ENCODE measurements at regions not wholly inside any gene's neighbourhood (a gene's known extent, or its start where the extent isn't known, plus 50 kb on each side); places are given as distances from the start of the nearest gene placed in this dataset.

DNA sequence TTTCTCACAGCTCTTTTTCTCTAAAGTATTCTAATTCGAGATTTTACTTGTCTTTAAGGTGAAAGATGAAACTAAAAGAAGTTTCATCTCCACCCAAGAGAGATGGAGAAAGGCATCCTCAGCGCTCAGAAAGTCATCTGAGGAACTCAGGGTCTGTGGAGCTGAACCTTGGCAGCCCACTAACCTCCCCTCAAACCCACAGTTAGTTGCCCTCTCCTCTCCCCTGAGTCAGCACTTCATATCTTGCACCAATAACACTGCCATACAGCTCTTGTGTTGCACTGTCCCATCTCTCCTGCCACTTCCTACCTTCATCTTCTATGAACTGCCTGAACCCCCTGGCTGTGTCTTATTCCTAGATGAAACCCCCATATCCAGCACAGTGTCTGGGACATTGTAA, 184.8 kb downstream of the RAB28 start:
- no peak for TF ChIP-seq CTCF (IDR thresholded peaks at IDR 0.05 in 8 of 11, conservative IDR thresholded peaks at IDR 0.05 in 3 of 11)
- no peak for TF ChIP-seq POLR2AphosphoS5 (IDR thresholded peaks at IDR 0.05)
- TF ChIP-seq POLR2A (IDR thresholded peaks at IDR 0.05), result no peak
